ENCODE measurements at regions not wholly inside any gene's neighbourhood (a gene's known extent, or its start where the extent isn't known, plus 50 kb on each side); places are given as distances from the start of the nearest gene placed in this dataset.
"Not testable (repeated sequence)": the region's sequence is repeated elsewhere in the genome, so short reads cannot be mapped to it uniquely, and the experiment has no call there.

GRCh38 chr7:110253093-110253492 lies 837.8 kb upstream of the LRRN3 start:
- Histone ChIP-seq H3K9me3 (replicated peaks) (no peaks in the 10 kb centered on the region), H3K27ac (no peak overlapping the region), H3K27me3 (replicated peaks) (no peaks in the 10 kb centered on the region), H3K4me1 (replicated peaks) (no peaks in the 10 kb centered on the region), H3K36me3 (no peaks in the 10 kb centered on the region), H3K4me3 (no peak overlapping the region)
- no peak for DNase-seq (ENCODE audit: low read depth in 1 of 2, low spot score in 2 of 2)

GRCh38 chr7:110257673-110258072 lies 833.3 kb upstream of the LRRN3 start:
- no peaks in the 10 kb centered on the region for H3K36me3 ChIP-seq
- no peak for DNase-seq (ENCODE audit: low read depth in 1 of 2, low spot score in 2 of 2)
- no peaks in the 10 kb centered on the region for H3K9me3 ChIP-seq (replicated peaks)
- no peaks in the 10 kb centered on the region for H3K27me3 ChIP-seq (replicated peaks)
- H3K4me3 ChIP-seq: no peak overlapping the region
- no peaks in the 10 kb centered on the region for H3K4me1 ChIP-seq (replicated peaks)
- H3K27ac ChIP-seq: no peak overlapping the region

- H3K27ac ChIP-seq: no peak overlapping the region
- no peaks in the 10 kb centered on the region for H3K9me3 ChIP-seq (replicated peaks)
- no peaks in the 10 kb centered on the region for H3K36me3 ChIP-seq
- H3K27me3 ChIP-seq (replicated peaks): no peaks in the 10 kb centered on the region
- DNase-seq (ENCODE audit: low read depth in 1 of 2, low spot score in 2 of 2): no peak
- H3K4me3 ChIP-seq: no peak overlapping the region
- H3K4me1 ChIP-seq (replicated peaks): no peaks in the 10 kb centered on the region
Observed at GRCh38 chr7:110262251-110262650, 828.7 kb upstream of the LRRN3 start.

GRCh38 chr7:110264288-110264687 lies 826.6 kb upstream of the LRRN3 start:
- H3K4me3 ChIP-seq: no peak overlapping the region
- no peaks in the 10 kb centered on the region for H3K36me3 ChIP-seq
- DNase-seq (ENCODE audit: low read depth in 1 of 2, low spot score in 2 of 2): no peak
- H3K4me1 ChIP-seq (replicated peaks): no peaks in the 10 kb centered on the region
- no peaks in the 10 kb centered on the region for H3K9me3 ChIP-seq (replicated peaks)
- no peak overlapping the region for H3K27ac ChIP-seq
- no peaks in the 10 kb centered on the region for H3K27me3 ChIP-seq (replicated peaks)

- Histone ChIP-seq H3K4me1 (replicated peaks) (no peaks in the 10 kb centered on the region), H3K36me3 (no peaks in the 10 kb centered on the region), H3K27ac (no peak overlapping the region), H3K9me3 (replicated peaks) (no peaks in the 10 kb centered on the region), H3K4me3 (no peak overlapping the region), H3K27me3 (replicated peaks) (no peaks in the 10 kb centered on the region)
- no peak for DNase-seq (ENCODE audit: low read depth in 1 of 2, low spot score in 2 of 2)
Observed at GRCh38 chr7:110281362-110281761, 809.6 kb upstream of the LRRN3 start.

- Histone ChIP-seq H3K4me1 (replicated peaks) (no peaks in the 10 kb centered on the region), H3K4me3 (no peak overlapping the region), H3K27ac (no peak overlapping the region), H3K36me3 (no peaks in the 10 kb centered on the region), H3K9me3 (replicated peaks) (no peaks in the 10 kb centered on the region), H3K27me3 (replicated peaks) (no peaks in the 10 kb centered on the region)
- DNase-seq (ENCODE audit: low read depth in 1 of 2, low spot score in 2 of 2): no peak
Observed at GRCh38 chr7:110283056-110283455, 807.9 kb upstream of the LRRN3 start.

GRCh38 chr7:110291430-110291829 lies 799.5 kb upstream of the LRRN3 start:
- Histone ChIP-seq H3K27me3 (replicated peaks) (no peaks in the 10 kb centered on the region), H3K4me3 (no peak overlapping the region), H3K9me3 (replicated peaks) (no peaks in the 10 kb centered on the region), H3K27ac (no peak overlapping the region), H3K36me3 (no peaks in the 10 kb centered on the region), H3K4me1 (replicated peaks) (no peaks in the 10 kb centered on the region)
- DNase-seq (ENCODE audit: low read depth in 1 of 2, low spot score in 2 of 2): no peak

GRCh38 chr7:110296321-110296720 lies 794.6 kb upstream of the LRRN3 start:
- H3K4me3 ChIP-seq: no peak overlapping the region
- H3K9me3 ChIP-seq (replicated peaks): no peaks in the 10 kb centered on the region
- H3K27ac ChIP-seq: no peak overlapping the region
- H3K36me3 ChIP-seq: no peaks in the 10 kb centered on the region
- H3K4me1 ChIP-seq (replicated peaks): no peaks in the 10 kb centered on the region
- H3K27me3 ChIP-seq (replicated peaks): no peaks in the 10 kb centered on the region
- DNase-seq (ENCODE audit: low read depth in 1 of 2, low spot score in 2 of 2): no peak

GRCh38 chr7:110307776-110308175 lies 783.2 kb upstream of the LRRN3 start:
- Histone ChIP-seq H3K9me3 (replicated peaks) (no peaks in the 10 kb centered on the region), H3K4me1 (replicated peaks) (no peaks in the 10 kb centered on the region), H3K27me3 (replicated peaks) (no peaks in the 10 kb centered on the region), H3K4me3 (no peak overlapping the region), H3K36me3 (no peaks in the 10 kb centered on the region), H3K27ac (no peak overlapping the region)
- no peak for DNase-seq (ENCODE audit: low read depth in 1 of 2, low spot score in 2 of 2)

- no peaks in the 10 kb centered on the region for H3K36me3 ChIP-seq
- no peak overlapping the region for H3K27ac ChIP-seq
Observed at GRCh38 chr7:110308791-110309190, 782.1 kb upstream of the LRRN3 start.

GRCh38 chr7:110309941-110310340 lies 781.0 kb upstream of the LRRN3 start:
- no peak overlapping the region for H3K27ac ChIP-seq
- H3K9me3 ChIP-seq (replicated peaks): 0 out of 2 replicates have a peak, but pooled peaks cover 2% of the 10 kb centered on the region
- H3K4me3 ChIP-seq: no peak overlapping the region
- H3K36me3 ChIP-seq: no peaks in the 10 kb centered on the region
- no peak for DNase-seq (ENCODE audit: low read depth in 1 of 2, low spot score in 2 of 2)
- H3K4me1 ChIP-seq (replicated peaks): no peaks in the 10 kb centered on the region
- no peaks in the 10 kb centered on the region for H3K27me3 ChIP-seq (replicated peaks)

More at GRCh38 chr7:110308791-110309190, 782.1 kb upstream of the LRRN3 start:
- Histone ChIP-seq H3K27me3 (replicated peaks) (no peaks in the 10 kb centered on the region), H3K4me1 (replicated peaks) (no peaks in the 10 kb centered on the region), H3K4me3 (no peak overlapping the region), H3K9me3 (replicated peaks) (no peaks in the 10 kb centered on the region)
- no peak for DNase-seq (ENCODE audit: low read depth in 1 of 2, low spot score in 2 of 2)

GRCh38 chr7:110311556-110311955 lies 779.4 kb upstream of the LRRN3 start:
- DNase-seq (ENCODE audit: low read depth in 1 of 2, low spot score in 2 of 2): no peak

GRCh38 chr7:110317541-110318265 lies 773.2 kb upstream of the LRRN3 start:
- H3K9me3 ChIP-seq (replicated peaks): 0 out of 2 replicates have a peak, but pooled peaks cover 2% of the 10 kb centered on the region
- no peaks in the 10 kb centered on the region for H3K36me3 ChIP-seq
- no peak overlapping the region for H3K27ac ChIP-seq
- DNase-seq (ENCODE audit: low read depth in 1 of 2, low spot score in 2 of 2): peak in 1 of 2 experiments; percentile 20
- H3K4me1 ChIP-seq (replicated peaks): no peaks in the 10 kb centered on the region
- H3K27me3 ChIP-seq (replicated peaks): no peaks in the 10 kb centered on the region
- no peak overlapping the region for H3K4me3 ChIP-seq

More at GRCh38 chr7:110311556-110311955, 779.4 kb upstream of the LRRN3 start:
- H3K36me3 ChIP-seq: no peaks in the 10 kb centered on the region
- no peaks in the 10 kb centered on the region for H3K4me1 ChIP-seq (replicated peaks)
- no peak overlapping the region for H3K4me3 ChIP-seq
- H3K27ac ChIP-seq: no peak overlapping the region
- 0 out of 2 replicates have a peak, but pooled peaks cover 2% of the 10 kb centered on the region for H3K9me3 ChIP-seq (replicated peaks)
- no peaks in the 10 kb centered on the region for H3K27me3 ChIP-seq (replicated peaks)

GRCh38 chr7:110320285-110320684 lies 770.6 kb upstream of the LRRN3 start:
- H3K9me3 ChIP-seq (replicated peaks); H3K4me3 ChIP-seq; H3K27ac ChIP-seq; H3K27me3 ChIP-seq (replicated peaks); DNase-seq (ENCODE audit: low read depth in 1 of 2, low spot score in 2 of 2); H3K4me1 ChIP-seq (replicated peaks); H3K36me3 ChIP-seq: not testable (repeated sequence)

- H3K4me3 ChIP-seq: no peak overlapping the region
- no peak overlapping the region for H3K27ac ChIP-seq
- DNase-seq (ENCODE audit: low read depth in 1 of 2, low spot score in 2 of 2): no peak
- H3K27me3 ChIP-seq (replicated peaks): no peaks in the 10 kb centered on the region
- H3K9me3 ChIP-seq (replicated peaks): no peaks in the 10 kb centered on the region
- no peaks in the 10 kb centered on the region for H3K36me3 ChIP-seq
- H3K4me1 ChIP-seq (replicated peaks): no peaks in the 10 kb centered on the region
Observed at GRCh38 chr7:110322796-110323195, 768.1 kb upstream of the LRRN3 start.
